ENCODE measurements at regions not wholly inside any gene's neighbourhood (a gene's known extent, or its start where the extent isn't known, plus 50 kb on each side); places are given as distances from the start of the nearest gene placed in this dataset.

- H3K9me2 ChIP-seq = no peaks in the 10 kb centered on the region; the same call in 1 of the 2 replicates
- no peak for DNase-seq
- no peaks in the 10 kb centered on the region for H3K36me3 ChIP-seq (replicated peaks in 1 of 2; ENCODE audit: control insufficient read depth in 1 of 2, insufficient read depth in 2 of 2, low read length in 1 of 2)
- 76% methylated on average over 15 of the region's 15 CpGs for WGBS (ENCODE audit: low lambda C conversion rate)
- H3K4me2 ChIP-seq = no peak overlapping the region
- no peak overlapping the region for H3K4me3 ChIP-seq (ENCODE audit: low read depth in 2 of 2, low read length in 1 of 2)
- H3K4me1 ChIP-seq (ENCODE audit: control insufficient read depth in 1 of 2, insufficient read depth in 2 of 2, low read depth in 1 of 2, low read length in 1 of 2) = no peaks in the 10 kb centered on the region
- ChIA-PET CTCF (interaction anchor here (0.5 to 0.8 kb wide), 2 partner anchors 10 to 143 kb away, joined by 3 read pairs; no protein-coding TSS in a partner anchor), POLR2A (no interaction called here)
- H3K27me3 ChIP-seq (ENCODE audit: insufficient read depth) = no peaks in the 10 kb centered on the region
- no peak overlapping the region for H2AFZ ChIP-seq (ENCODE audit: low read depth)
- no peak overlapping the region for H3K27ac ChIP-seq (ENCODE audit: low read depth in 2 of 2, low read length in 1 of 2)
- no peaks in the 10 kb centered on the region for H3K9me3 ChIP-seq
- no peak overlapping the region for H3K9ac ChIP-seq
- H3F3A ChIP-seq (replicated peaks; ENCODE audit: insufficient read depth) = no peaks in the 10 kb centered on the region
- TF ChIP-seq GATA2 (CRISPR knock-in tag; IDR thresholded peaks at IDR 0.05) (no peak), CHD2 (IDR thresholded peaks at IDR 0.05; ENCODE audit: low read length, partially characterized antibody) (no peak), TCF12 (IDR thresholded peaks at IDR 0.05) (no peak), REST (IDR thresholded peaks at IDR 0.05; ENCODE audit: low read depth, low read length) (no peak)
- H3K79me2 ChIP-seq (ENCODE audit: insufficient read depth) = no peaks in the 10 kb centered on the region
- no peaks in the 10 kb centered on the region for H4K20me1 ChIP-seq (ENCODE audit: insufficient read depth)
These were observed 64.1 kb downstream of the SOX11 start for GRCh38 chr2:5756272-5756671.

GRCh38 chr2:5758346-5758745, 66.2 kb downstream of the SOX11 start:
- CTCF ChIA-PET = interaction anchor here (1.1 to 3.2 kb wide), 2 partner anchors 14 to 21 kb away, joined by 3 to 13 read pairs; no protein-coding TSS in a partner anchor
- TF ChIP-seq RAD21 (IDR thresholded peaks at IDR 0.05; ENCODE audit: low read length) (no peak), POLR2AphosphoS5 (IDR thresholded peaks at IDR 0.05; ENCODE audit: low read depth, low read length) (no peak), USF2 (IDR thresholded peaks at IDR 0.05; ENCODE audit: borderline replicate concordance, low read depth, low read length) (no peak), SMC3 (IDR thresholded peaks at IDR 0.05; ENCODE audit: low read depth, low read length) (no peak), USF1 (IDR thresholded peaks at IDR 0.05; ENCODE audit: borderline replicate concordance, low read depth) (no peak), GATA2 (CRISPR knock-in tag; IDR thresholded peaks at IDR 0.05) (no peak), REST (IDR thresholded peaks at IDR 0.05; ENCODE audit: low read depth, low read length) (no peak), NRF1 (IDR thresholded peaks at IDR 0.05; ENCODE audit: low read depth, low read length) (no peak), RCOR1 (IDR thresholded peaks at IDR 0.05; ENCODE audit: low read length) (no peak), GABPA (IDR thresholded peaks at IDR 0.05; ENCODE audit: low read depth) (no peak), JUND (IDR thresholded peaks at IDR 0.05) (no peak), TEAD4 (IDR thresholded peaks at IDR 0.05; ENCODE audit: borderline replicate concordance, insufficient read depth) (no peak), EP300 (IDR thresholded peaks at IDR 0.05; ENCODE audit: borderline replicate concordance in 1 of 2, low read depth in 1 of 2, low read length in 1 of 2) (no peak), FOXM1 (IDR thresholded peaks at IDR 0.05; ENCODE audit: low read depth) (no peak), FOSL2 (IDR thresholded peaks at IDR 0.05; ENCODE audit: borderline replicate concordance, low read depth) (no peak), CTCF (IDR thresholded peaks at IDR 0.05) (no peak)

More at GRCh38 chr2:5758346-5758745, 66.2 kb downstream of the SOX11 start:
- Histone ChIP-seq H3K79me2 (ENCODE audit: insufficient read depth) (no peaks in the 10 kb centered on the region), H3F3A (replicated peaks; ENCODE audit: insufficient read depth) (no peaks in the 10 kb centered on the region), H3K9ac (no peak overlapping the region), H3K9me3 (no peaks in the 10 kb centered on the region), H3K36me3 (replicated peaks in 1 of 2; ENCODE audit: control insufficient read depth in 1 of 2, insufficient read depth in 2 of 2, low read length in 1 of 2) (no peaks in the 10 kb centered on the region), H2AFZ (ENCODE audit: low read depth) (no peak overlapping the region), H3K4me1 (ENCODE audit: control insufficient read depth in 1 of 2, insufficient read depth in 2 of 2, low read depth in 1 of 2, low read length in 1 of 2) (no peaks in the 10 kb centered on the region), H4K20me1 (ENCODE audit: insufficient read depth) (no peaks in the 10 kb centered on the region), H3K9me2 (no peaks in the 10 kb centered on the region), H3K27me3 (ENCODE audit: insufficient read depth) (no peaks in the 10 kb centered on the region), H3K27ac (ENCODE audit: low read depth in 2 of 2, low read length in 1 of 2) (no peak overlapping the region), H3K4me2 (no peak overlapping the region), H3K4me3 (ENCODE audit: low read depth in 2 of 2, low read length in 1 of 2) (no peak overlapping the region)
- 53% methylated on average over 5 of the region's 5 CpGs for WGBS (ENCODE audit: low lambda C conversion rate)
- no peak for DNase-seq
- POLR2A ChIA-PET = no interaction called here

All from SK-N-SH (cell line).